ENCODE measurements at regions not wholly inside any gene's neighbourhood (a gene's known extent, or its start where the extent isn't known, plus 50 kb on each side); places are given as distances from the start of the nearest gene placed in this dataset.
"Not testable (repeated sequence)": the region's sequence is repeated elsewhere in the genome, so short reads cannot be mapped to it uniquely, and the experiment has no call there.

DNA sequence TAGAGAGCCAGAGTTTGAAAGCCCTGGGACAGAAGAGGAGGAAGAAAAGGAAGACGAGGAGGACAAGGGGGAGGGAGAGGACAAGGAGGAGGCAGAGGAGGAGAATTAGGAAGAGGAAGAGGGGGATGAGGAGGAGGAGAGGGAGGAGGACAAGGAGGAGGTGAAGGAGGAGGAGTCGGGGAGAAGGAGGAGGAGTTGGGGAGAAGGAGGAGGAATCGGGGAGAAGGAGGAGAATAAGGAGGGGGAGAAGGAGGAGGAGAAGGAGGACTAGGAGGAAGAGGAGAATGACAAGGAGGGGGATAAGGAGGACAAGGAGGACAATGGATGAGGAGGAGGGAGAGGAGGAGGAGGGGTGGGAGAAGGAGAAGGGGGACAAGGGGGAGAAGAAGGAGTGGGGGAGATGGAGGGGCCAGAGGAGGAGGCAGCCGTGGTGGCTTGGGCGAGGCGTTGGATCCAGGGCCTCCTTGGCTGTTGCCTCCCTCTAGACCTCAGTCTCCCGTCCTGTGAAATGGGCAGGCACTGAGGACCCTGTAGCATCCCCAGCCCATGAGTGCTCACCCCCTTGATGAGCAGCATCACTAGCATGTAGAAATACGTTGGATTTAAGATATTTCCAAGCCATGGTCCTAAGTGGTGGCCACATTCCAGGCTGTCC lies 179.6 kb downstream of the LMLN start:
- H3K9me3 Mint-ChIP-seq (ENCODE audit: insufficient read depth); H2AFZ ChIP-seq (ENCODE audit: insufficient read depth, low read depth, low read length, poor library complexity, severe bottlenecking); H3K9me3 ChIP-seq (ENCODE audit: control extremely low read depth in 1 of 3, control insufficient read depth in 2 of 3, insufficient read depth in 1 of 3, low read length in 2 of 3); intact Hi-C loops (cut with micrococcal nuclease); CTCF ChIA-PET; H3K36me3 ChIP-seq (replicated peaks in 1 of 2; ENCODE audit: control extremely low read depth in 1 of 2, control insufficient read depth in 1 of 2, extremely low read depth in 1 of 2, insufficient read depth in 2 of 2, low read length in 1 of 2); H3K4me1 Mint-ChIP-seq; H3K9ac ChIP-seq (ENCODE audit: low read length); ATAC-seq (ENCODE audit: low read depth); H3K27me3 ChIP-seq (replicated peaks in 1 of 4; ENCODE audit: control extremely low read depth in 1 of 4, control insufficient read depth in 3 of 4, insufficient read depth in 4 of 4, low read length in 3 of 4); DNase-seq; H3K4me3 ChIP-seq (ENCODE audit: control extremely low read depth in 1 of 5, extremely low read depth in 1 of 5, insufficient read depth in 1 of 5, low read depth in 2 of 5, low read length in 4 of 5); H3K79me2 ChIP-seq (ENCODE audit: control insufficient read depth, insufficient read depth, low read length); H3K27ac Mint-ChIP-seq; H3K27me3 Mint-ChIP-seq; H4K20me1 ChIP-seq (ENCODE audit: control insufficient read depth, insufficient read depth, low read length, poor library complexity, severe bottlenecking); H3K4me3 Mint-ChIP-seq; H3K27ac ChIP-seq (ENCODE audit: low read length in 2 of 2); H3K4me1 ChIP-seq (ENCODE audit: control insufficient read depth in 2 of 2, insufficient read depth in 2 of 2, low read length in 2 of 2); POLR2A ChIA-PET; H3K4me2 ChIP-seq (replicated peaks; ENCODE audit: low read depth, low read length, poor library complexity, severe bottlenecking): not testable (repeated sequence)
- 71% methylated on average over 5 of the region's 8 CpGs for WGBS (ENCODE audit: insufficient coverage)

DNA sequence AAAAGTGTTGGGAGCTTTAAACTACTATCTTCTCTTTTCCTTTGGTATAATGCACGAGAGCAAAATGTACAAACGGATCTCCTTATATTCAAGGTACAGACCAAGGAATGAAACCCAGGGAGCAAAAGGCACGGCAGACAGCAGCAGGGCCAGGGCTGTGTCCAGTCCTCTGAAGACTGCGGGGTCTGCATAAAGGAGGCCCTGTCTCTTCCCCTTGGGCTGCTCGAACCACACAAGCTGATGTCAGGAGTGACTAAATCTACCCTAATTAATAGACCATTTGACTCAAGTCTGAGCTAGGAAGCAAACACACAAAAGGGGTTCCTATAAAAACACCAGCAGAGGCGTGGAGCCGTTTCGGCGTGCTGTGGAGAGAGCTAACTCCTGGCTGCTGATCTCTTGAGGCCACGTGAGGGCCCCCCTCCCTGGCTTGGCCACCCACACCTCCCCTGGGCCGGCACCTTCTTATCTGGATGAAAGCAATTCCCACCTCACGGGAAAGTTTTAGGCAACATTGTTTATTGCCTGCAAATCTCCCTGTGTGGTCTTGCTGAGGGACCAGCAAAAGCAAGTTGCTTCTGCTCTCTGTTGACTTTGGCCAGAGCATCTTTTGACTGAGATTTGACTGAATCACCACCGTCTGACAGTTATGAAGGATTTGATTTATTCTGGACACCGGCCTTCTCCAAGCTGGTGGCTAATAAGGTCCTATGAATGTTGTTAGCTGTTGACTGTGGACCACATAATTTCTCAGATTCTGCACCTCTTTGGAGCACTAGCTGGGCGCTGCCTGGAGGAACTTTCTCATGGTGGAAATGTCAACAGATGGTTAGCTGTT lies 183.5 kb downstream of the LMLN start:
- H3K9me3 ChIP-seq (ENCODE audit: control extremely low read depth in 1 of 3, control insufficient read depth in 2 of 3, insufficient read depth in 1 of 3, low read length in 2 of 3); H3K4me3 ChIP-seq (ENCODE audit: control extremely low read depth in 1 of 5, extremely low read depth in 1 of 5, insufficient read depth in 1 of 5, low read depth in 2 of 5, low read length in 4 of 5); CTCF ChIA-PET; H3K79me2 ChIP-seq (ENCODE audit: control insufficient read depth, insufficient read depth, low read length); ATAC-seq (ENCODE audit: low read depth); H3K4me3 Mint-ChIP-seq; H3K27me3 ChIP-seq (replicated peaks in 1 of 4; ENCODE audit: control extremely low read depth in 1 of 4, control insufficient read depth in 3 of 4, insufficient read depth in 4 of 4, low read length in 3 of 4); POLR2A ChIA-PET; H3K27ac Mint-ChIP-seq; intact Hi-C loops (cut with micrococcal nuclease); DNase-seq; H3K4me2 ChIP-seq (replicated peaks; ENCODE audit: low read depth, low read length, poor library complexity, severe bottlenecking); H3K27me3 Mint-ChIP-seq; H2AFZ ChIP-seq (ENCODE audit: insufficient read depth, low read depth, low read length, poor library complexity, severe bottlenecking); H3K9ac ChIP-seq (ENCODE audit: low read length); H3K4me1 ChIP-seq (ENCODE audit: control insufficient read depth in 2 of 2, insufficient read depth in 2 of 2, low read length in 2 of 2); H3K4me1 Mint-ChIP-seq; H3K9me3 Mint-ChIP-seq (ENCODE audit: insufficient read depth); H4K20me1 ChIP-seq (ENCODE audit: control insufficient read depth, insufficient read depth, low read length, poor library complexity, severe bottlenecking); H3K36me3 ChIP-seq (replicated peaks in 1 of 2; ENCODE audit: control extremely low read depth in 1 of 2, control insufficient read depth in 1 of 2, extremely low read depth in 1 of 2, insufficient read depth in 2 of 2, low read length in 1 of 2); H3K27ac ChIP-seq (ENCODE audit: low read length in 2 of 2): not testable (repeated sequence)
- WGBS (ENCODE audit: insufficient coverage): 76% methylated on average over 2 of the region's 15 CpGs

DNA sequence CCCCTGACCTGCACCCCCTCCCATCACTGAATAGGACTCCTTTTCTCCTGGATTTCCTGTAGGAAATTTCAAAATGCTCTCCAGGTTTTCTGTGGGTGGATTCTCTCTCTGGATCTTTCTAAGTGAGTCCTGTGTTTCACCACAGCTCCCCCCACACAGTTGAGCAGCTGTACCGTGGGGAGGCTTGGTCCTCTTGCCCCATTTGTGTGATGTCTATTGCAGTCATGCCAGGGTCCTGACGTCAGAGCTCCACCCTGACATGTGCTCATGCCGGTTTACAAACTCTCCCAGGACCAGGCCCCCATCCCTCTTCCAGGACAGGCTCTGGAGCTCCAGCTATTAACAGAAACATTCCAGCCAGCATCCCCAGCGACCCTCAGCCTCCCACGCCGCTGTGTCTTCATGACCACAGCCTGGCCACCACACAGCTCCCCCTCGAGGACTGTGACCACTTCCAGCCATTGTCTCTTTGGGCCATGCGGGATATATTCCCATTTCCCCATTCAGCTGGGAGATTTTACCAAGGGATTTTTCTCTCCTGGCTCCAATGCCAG lies 185.3 kb downstream of the LMLN start:
- H3K27me3 Mint-ChIP-seq; H4K20me1 ChIP-seq (ENCODE audit: control insufficient read depth, insufficient read depth, low read length, poor library complexity, severe bottlenecking); intact Hi-C loops (cut with micrococcal nuclease); H3K9me3 ChIP-seq (ENCODE audit: control extremely low read depth in 1 of 3, control insufficient read depth in 2 of 3, insufficient read depth in 1 of 3, low read length in 2 of 3); H3K4me1 ChIP-seq (ENCODE audit: control insufficient read depth in 2 of 2, insufficient read depth in 2 of 2, low read length in 2 of 2); POLR2A ChIA-PET; H3K36me3 ChIP-seq (replicated peaks in 1 of 2; ENCODE audit: control extremely low read depth in 1 of 2, control insufficient read depth in 1 of 2, extremely low read depth in 1 of 2, insufficient read depth in 2 of 2, low read length in 1 of 2); H3K4me3 Mint-ChIP-seq; H3K27ac Mint-ChIP-seq; H3K4me3 ChIP-seq (ENCODE audit: control extremely low read depth in 1 of 5, extremely low read depth in 1 of 5, insufficient read depth in 1 of 5, low read depth in 2 of 5, low read length in 4 of 5); H2AFZ ChIP-seq (ENCODE audit: insufficient read depth, low read depth, low read length, poor library complexity, severe bottlenecking); H3K27me3 ChIP-seq (replicated peaks in 1 of 4; ENCODE audit: control extremely low read depth in 1 of 4, control insufficient read depth in 3 of 4, insufficient read depth in 4 of 4, low read length in 3 of 4); CTCF ChIA-PET; ATAC-seq (ENCODE audit: low read depth); H3K4me1 Mint-ChIP-seq; H3K27ac ChIP-seq (ENCODE audit: low read length in 2 of 2); DNase-seq; H3K9ac ChIP-seq (ENCODE audit: low read length); H3K79me2 ChIP-seq (ENCODE audit: control insufficient read depth, insufficient read depth, low read length); H3K4me2 ChIP-seq (replicated peaks; ENCODE audit: low read depth, low read length, poor library complexity, severe bottlenecking); H3K9me3 Mint-ChIP-seq (ENCODE audit: insufficient read depth): not testable (repeated sequence)
- no CpG with 5 or more reads among the region's 8 CpGs for WGBS (ENCODE audit: insufficient coverage)

DNA sequence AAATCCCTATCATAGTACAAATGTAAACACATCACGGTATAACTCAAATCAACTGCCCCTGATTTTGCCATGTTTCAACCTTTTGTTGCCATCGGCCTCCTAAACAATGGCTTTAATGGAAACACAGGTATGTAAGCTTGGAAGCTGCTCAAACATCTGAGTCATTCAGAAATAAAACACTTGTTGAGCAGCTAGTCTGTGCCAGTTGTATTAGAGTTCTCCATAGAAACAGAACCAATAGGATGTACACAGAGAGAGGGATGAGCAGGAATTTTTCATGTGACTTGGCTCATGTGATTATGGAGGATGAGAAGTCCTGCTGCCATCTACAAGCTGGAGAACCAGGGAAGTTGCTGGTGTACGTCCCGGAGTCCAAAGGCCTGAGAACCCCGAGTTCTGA lies 186.1 kb downstream of the LMLN start:
- H3K4me1 ChIP-seq (ENCODE audit: control insufficient read depth in 2 of 2, insufficient read depth in 2 of 2, low read length in 2 of 2); POLR2A ChIA-PET; H3K4me1 Mint-ChIP-seq: not testable (repeated sequence)

More for the DNA sequence above, 186.1 kb downstream of the LMLN start:
- H2AFZ ChIP-seq (ENCODE audit: insufficient read depth, low read depth, low read length, poor library complexity, severe bottlenecking); H4K20me1 ChIP-seq (ENCODE audit: control insufficient read depth, insufficient read depth, low read length, poor library complexity, severe bottlenecking); H3K27me3 Mint-ChIP-seq; H3K4me2 ChIP-seq (replicated peaks; ENCODE audit: low read depth, low read length, poor library complexity, severe bottlenecking); H3K9me3 Mint-ChIP-seq (ENCODE audit: insufficient read depth); H3K4me3 Mint-ChIP-seq; H3K9me3 ChIP-seq (ENCODE audit: control extremely low read depth in 1 of 3, control insufficient read depth in 2 of 3, insufficient read depth in 1 of 3, low read length in 2 of 3); H3K4me3 ChIP-seq (ENCODE audit: control extremely low read depth in 1 of 5, extremely low read depth in 1 of 5, insufficient read depth in 1 of 5, low read depth in 2 of 5, low read length in 4 of 5); H3K9ac ChIP-seq (ENCODE audit: low read length); intact Hi-C loops (cut with micrococcal nuclease); CTCF ChIA-PET; H3K27me3 ChIP-seq (replicated peaks in 1 of 4; ENCODE audit: control extremely low read depth in 1 of 4, control insufficient read depth in 3 of 4, insufficient read depth in 4 of 4, low read length in 3 of 4); H3K79me2 ChIP-seq (ENCODE audit: control insufficient read depth, insufficient read depth, low read length); DNase-seq; H3K27ac Mint-ChIP-seq; H3K27ac ChIP-seq (ENCODE audit: low read length in 2 of 2); H3K36me3 ChIP-seq (replicated peaks in 1 of 2; ENCODE audit: control extremely low read depth in 1 of 2, control insufficient read depth in 1 of 2, extremely low read depth in 1 of 2, insufficient read depth in 2 of 2, low read length in 1 of 2); ATAC-seq (ENCODE audit: low read depth): not testable (repeated sequence)
- no CpG with 5 or more reads among the region's 5 CpGs for WGBS (ENCODE audit: insufficient coverage)

All from B cell (primary cell).